GM21619 (cell line): ENCODE measurements at regions not wholly inside any gene's neighbourhood (a gene's known extent, or its start where the extent isn't known, plus 50 kb on each side); places are given as distances from the start of the nearest gene placed in this dataset.

ENCODE experiments used
- ATAC-seq: cut with Tn5 transposase; IDR thresholded peaks from one replicate; pipeline ENCODE4 v1.9.1; 2021; ENCODE audit not compliant: unreplicated experiment

DNA sequence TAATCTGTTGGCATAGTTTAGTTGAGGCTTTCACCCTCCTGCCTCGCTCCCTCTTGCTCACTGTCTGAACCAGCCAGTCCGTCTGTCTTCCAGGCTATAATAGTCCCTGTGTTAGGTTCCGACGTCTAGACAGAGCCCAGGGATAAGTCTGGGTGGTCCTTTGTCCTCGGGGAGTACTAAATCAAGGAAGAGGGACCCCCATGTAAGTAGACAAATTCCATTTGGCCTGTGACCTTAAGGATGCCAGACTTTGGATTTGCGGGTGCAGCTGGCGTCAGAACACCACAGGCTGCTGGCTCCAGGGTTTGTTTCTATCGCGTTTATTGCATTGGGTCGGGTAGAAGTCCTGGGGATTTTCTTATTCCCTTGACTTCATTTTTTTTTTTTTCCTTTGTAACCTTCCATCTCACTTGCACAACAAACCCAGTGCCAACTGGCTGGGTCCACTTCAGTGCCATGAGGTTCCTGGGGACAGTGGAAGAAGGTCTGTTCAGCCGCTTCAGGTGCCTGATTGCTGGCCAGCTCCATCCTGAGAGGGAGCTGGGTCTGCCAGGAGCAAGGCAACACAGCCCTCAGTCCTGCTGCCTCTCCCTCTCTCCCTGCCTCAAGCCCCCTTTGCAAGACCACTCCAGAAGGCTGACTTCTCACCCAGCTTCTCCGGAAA is 95.4 kb upstream of the KLHL25 start:
- ATAC-seq: no peak

DNA sequence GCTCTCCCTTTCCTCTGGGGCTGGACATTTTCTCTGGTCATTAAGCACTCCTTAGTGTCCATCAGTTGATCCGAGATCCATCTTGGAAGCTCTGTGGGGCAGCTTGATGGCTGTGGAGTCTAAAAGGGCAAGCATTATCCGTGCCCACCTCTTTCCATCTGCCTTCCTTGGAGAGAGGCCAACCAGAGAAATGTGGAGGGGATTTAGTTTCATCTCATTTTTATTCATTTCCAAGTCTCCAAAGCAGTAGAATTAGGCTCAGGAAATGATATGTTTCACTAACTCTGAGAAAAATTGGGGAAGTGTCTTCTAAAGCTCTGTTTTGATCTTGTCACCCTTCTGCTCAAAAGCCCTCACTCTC is 95.9 kb upstream of the KLHL25 start:
- no peak for ATAC-seq

DNA sequence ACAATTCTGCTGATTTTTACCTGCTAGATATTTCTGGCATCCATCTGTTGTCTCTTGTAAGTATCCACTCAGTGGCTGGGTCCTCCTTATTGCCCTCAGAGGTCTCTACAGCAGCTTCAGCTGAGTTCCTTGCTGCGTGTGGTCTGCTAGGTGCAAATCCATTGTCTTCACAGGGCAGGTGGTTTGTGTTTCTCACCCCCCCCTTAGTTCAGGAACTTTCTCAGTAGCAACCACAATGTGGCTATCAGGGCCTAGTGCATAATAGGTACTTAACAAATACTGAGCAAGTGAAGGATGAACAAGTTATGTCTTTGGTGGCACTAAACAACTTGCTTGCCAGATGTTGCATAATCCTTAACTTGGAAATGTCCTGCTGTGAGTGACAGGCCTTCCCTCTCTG is 96.7 kb upstream of the KLHL25 start:
- ATAC-seq: no peak

DNA sequence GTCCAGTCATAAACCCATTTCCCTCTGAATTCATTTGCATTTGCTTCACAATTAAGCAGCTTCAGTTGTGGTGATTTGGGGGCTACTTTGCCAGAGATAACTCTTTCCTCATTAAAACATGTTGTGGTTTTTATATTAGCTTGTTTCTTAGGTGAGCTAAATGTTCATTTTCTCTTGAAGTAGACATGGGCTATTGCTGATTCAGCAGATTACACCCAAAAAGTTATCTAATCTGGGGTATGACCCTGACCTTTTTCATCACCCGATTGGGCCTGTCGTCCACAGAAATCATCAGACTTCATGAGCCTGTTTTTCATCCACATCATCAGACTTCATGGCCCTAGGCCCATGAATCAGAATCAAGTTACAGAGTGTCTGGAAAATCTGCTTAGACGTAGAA is 97.5 kb upstream of the KLHL25 start:
- no peak for ATAC-seq

- no peak for ATAC-seq
These were observed 102.6 kb upstream of the KLHL25 start for GRCh38 chr15:85897207-85897894.

- ATAC-seq: no peak
These were observed 103.4 kb upstream of the KLHL25 start for GRCh38 chr15:85897895-85898717.

- no peak for ATAC-seq
These were observed 105.2 kb upstream of the KLHL25 start for GRCh38 chr15:85899927-85900326.

- no peak for ATAC-seq
These were observed 111.2 kb upstream of the KLHL25 start for GRCh38 chr15:85905751-85906450.

GRCh38 chr15:85906640-85907039 is 111.9 kb upstream of the KLHL25 start:
- ATAC-seq: no peak

DNA sequence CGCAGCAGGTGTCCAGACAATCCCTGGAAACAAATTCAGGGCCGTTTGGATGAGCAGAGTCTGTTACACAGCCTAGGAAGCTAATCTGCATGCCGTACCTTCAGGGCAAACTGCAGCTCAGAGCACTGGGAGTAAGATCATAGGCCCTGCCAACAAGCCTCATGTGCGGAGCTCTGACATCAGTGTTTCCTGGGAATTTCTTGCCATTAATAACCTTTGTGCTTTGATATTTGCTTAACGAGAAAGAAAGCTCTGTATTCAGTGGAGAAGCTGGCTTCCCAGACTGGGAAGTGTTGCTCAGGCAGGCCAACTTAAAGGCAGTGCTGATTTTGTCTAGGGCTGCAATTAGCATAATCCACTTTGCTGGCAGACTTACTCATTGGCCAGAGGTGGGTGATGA is 116.1 kb upstream of the KLHL25 start:
- ATAC-seq: no peak

- ATAC-seq: no peak
These were observed 118.7 kb upstream of the KLHL25 start for GRCh38 chr15:85913461-85913860.

- ATAC-seq: no peak
These were observed 126.2 kb upstream of the KLHL25 start for GRCh38 chr15:85920956-85921355.

DNA sequence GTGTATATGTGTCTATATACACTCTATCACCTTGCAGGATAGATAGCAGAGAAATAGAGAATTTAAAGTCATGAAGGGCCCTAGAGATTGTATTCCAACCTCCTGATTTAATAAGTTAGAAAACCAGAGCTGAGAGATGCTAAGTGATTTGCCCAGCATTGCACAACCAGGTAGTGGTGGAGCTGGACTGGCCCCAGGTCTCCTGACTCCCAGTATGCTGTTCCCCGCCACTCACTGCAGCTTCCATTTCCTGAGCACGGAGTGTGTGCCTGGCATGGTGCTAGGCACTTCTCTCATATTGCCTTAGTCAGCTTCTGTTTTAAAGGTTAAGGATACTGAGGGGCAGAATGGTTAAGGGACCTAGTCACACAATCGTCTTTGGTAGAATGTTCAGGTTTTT is 129.4 kb upstream of the KLHL25 start:
- no peak for ATAC-seq

- ATAC-seq: no peak
These were observed 131.0 kb upstream of the KLHL25 start for GRCh38 chr15:85925649-85926237.

- ATAC-seq: no peak
These were observed 132.1 kb upstream of the KLHL25 start for GRCh38 chr15:85926834-85927233.

GRCh38 chr15:85927931-85928537 is 133.3 kb upstream of the KLHL25 start:
- ATAC-seq: no peak

DNA sequence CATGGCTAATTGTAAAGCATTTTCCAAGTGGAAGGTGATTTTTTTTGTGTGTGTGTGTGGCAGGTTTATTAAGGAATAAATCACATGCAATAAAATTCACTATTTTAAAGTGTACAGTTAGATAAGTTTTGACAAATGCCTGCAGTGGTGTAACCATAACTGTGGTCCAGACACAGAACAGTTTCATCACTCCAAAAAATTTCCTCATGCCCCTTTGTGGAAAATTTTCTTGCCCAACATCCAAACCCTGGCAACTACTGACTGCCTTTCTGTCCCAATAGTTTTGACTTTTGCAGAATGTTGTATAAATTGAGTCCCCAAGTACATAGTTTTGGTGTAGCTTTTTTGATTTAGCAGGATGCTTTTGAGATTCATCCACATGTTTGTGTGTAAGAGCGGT is 135.1 kb upstream of the KLHL25 start:
- no peak for ATAC-seq

GRCh38 chr15:85932391-85932790 is 137.7 kb upstream of the KLHL25 start:
- no peak for ATAC-seq

DNA sequence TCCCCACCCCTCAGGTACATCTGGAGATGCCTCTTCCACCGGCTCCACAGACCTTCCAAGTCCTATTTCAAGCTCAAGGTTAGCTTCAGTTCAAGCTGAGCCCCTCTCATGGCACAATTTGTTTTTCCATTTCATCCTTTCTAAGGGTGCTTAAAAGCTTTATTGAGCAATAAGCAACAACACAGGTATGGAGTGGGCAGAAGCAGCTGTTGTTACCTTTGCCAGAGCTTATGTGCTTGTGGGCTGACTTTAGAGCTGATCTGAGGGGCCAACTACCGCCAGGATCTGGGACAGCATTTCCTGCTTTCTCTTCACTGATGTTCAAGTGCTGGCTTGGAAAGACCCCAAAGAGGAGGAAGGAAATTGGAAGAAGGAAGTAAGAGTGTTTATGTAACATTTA is 140.0 kb upstream of the KLHL25 start:
- ATAC-seq: no peak

DNA sequence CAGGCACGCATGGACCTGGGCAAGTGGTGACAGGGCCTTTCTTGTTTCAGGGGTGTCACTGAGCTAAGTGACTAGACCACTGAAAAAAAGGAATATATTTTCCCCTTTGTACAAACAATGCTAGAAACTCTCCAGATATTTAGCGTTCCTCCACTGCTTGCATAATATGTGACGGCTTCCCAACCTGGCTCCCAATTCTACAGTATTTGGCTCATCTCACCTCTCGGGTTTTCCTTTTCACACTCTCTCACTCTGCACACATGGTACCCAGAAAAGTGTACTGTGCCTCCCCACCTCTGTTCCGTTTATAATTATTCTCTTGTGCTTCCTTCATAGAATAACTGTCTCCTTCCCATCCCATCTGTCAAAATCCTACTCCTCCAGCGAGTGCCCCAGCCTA is 140.5 kb upstream of the KLHL25 start:
- ATAC-seq: no peak

GRCh38 chr15:85937661-85938060 is 142.0 kb upstream of the AGBL1 start:
- ATAC-seq: no peak
